Activated CD8-positive, alpha-beta T cell treated with anti-CD3 and anti-CD28 coated beads for 36 hours (primary cell): ENCODE measurements at regions not wholly inside any gene's neighbourhood (a gene's known extent, or its start where the extent isn't known, plus 50 kb on each side); places are given as distances from the start of the nearest gene placed in this dataset.
A peak's percentile ranks its signal among the peaks of the same experiment; 100 is the strongest.
"Not testable (repeated sequence)": the region's sequence is repeated elsewhere in the genome, so short reads cannot be mapped to it uniquely, and the experiment has no call there.

Source experiments
- ATAC-seq: fragments of 200-7000 bp; cut with Tn5 transposase; one replicate; pipeline ENCODE4 v1.10.0; 2021; ENCODE audit warnings: mild to moderate bottlenecking, moderate library complexity
- CTCF ChIA-PET: fragments of 350-600 bp; sonication (Branson Sonifier 250); formaldehyde crosslinking; loops from one replicate; lab custom pipeline; 2021; ENCODE audit warnings: antibody characterized with exemption; lab: Charles Lee
- POLR2A ChIA-PET: fragments of 350-600 bp; sonication (Branson Sonifier 250); formaldehyde crosslinking; loops from one replicate; lab custom pipeline; 2021; ENCODE audit warnings: antibody characterized with exemption; lab: Charles Lee
- DNase-seq: peaks from one replicate; pipeline ENCODE4 v3.0.0-alpha.2; 2020
- H3K27ac Mint-ChIP-seq: one replicate; pipeline ENCODE4 v1.8.0; 2021; ENCODE audit warnings: mild to moderate bottlenecking, mixed read lengths
- H3K27me3 Mint-ChIP-seq: one replicate; pipeline ENCODE4 v1.8.0; 2021; ENCODE audit warnings: mixed read lengths
- H3K36me3 Mint-ChIP-seq: one replicate; pipeline ENCODE4 v1.8.0; 2021; ENCODE audit warnings: low read depth, mixed read lengths
- H3K4me1 Mint-ChIP-seq: one replicate; pipeline ENCODE4 v1.8.0; 2021; ENCODE audit warnings: low read depth, mixed read lengths
- H3K4me3 Mint-ChIP-seq: one replicate; pipeline ENCODE4 v1.8.0; 2021; ENCODE audit warnings: mild to moderate bottlenecking, moderate library complexity, mixed read lengths
- H3K9me3 Mint-ChIP-seq: one replicate; pipeline ENCODE4 v1.8.0; 2021; ENCODE audit warnings: mixed read lengths
- intact Hi-C: fragments of 100-400 bp; cut with micrococcal nuclease; formaldehyde crosslinking; loops from one replicate; pipeline ENCODE4 v1.10.0; 2022
- TF ChIP-seq, protein P1 (sequence below): fragments of 200-600 bp; IDR thresholded peaks from one replicate; pipeline ENCODE4 v1.8.0; 2022; ENCODE audit warnings: antibody characterized with exemption, mild to moderate bottlenecking

DNA sequence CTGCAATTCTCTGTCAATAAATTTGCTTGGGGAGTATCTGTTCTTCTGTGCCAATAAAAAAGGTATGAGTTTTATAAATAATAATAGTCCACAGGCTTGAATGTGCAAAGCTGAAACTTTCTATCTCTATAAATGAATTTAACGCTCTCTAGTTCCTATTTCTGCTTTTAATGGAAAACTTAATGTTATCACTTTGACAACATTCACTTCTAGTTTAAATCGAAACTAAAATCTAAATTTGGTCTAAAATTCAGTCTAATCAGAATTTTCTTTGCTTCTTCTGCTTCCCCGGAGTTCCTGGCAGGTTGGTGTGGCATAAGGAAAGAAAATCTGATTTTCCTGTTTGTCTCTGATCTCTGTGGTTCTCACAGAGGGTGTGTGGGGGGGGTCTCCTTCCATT is 450.1 kb upstream of the TBL1XR1 start:
- H3K4me1 Mint-ChIP-seq = peaks cover 47% of the 10 kb centered on the region
- TF ChIP-seq, protein P1, sequence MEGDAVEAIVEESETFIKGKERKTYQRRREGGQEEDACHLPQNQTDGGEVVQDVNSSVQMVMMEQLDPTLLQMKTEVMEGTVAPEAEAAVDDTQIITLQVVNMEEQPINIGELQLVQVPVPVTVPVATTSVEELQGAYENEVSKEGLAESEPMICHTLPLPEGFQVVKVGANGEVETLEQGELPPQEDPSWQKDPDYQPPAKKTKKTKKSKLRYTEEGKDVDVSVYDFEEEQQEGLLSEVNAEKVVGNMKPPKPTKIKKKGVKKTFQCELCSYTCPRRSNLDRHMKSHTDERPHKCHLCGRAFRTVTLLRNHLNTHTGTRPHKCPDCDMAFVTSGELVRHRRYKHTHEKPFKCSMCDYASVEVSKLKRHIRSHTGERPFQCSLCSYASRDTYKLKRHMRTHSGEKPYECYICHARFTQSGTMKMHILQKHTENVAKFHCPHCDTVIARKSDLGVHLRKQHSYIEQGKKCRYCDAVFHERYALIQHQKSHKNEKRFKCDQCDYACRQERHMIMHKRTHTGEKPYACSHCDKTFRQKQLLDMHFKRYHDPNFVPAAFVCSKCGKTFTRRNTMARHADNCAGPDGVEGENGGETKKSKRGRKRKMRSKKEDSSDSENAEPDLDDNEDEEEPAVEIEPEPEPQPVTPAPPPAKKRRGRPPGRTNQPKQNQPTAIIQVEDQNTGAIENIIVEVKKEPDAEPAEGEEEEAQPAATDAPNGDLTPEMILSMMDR = no peak
- H3K4me3 Mint-ChIP-seq = peak overlapping the region; percentile 26
- ATAC-seq = no peak
- intact Hi-C loops = no loop called here
- POLR2A ChIA-PET = no interaction called here
- peak overlapping the region; percentile 31 for H3K27ac Mint-ChIP-seq
- no peak for DNase-seq
- H3K9me3 Mint-ChIP-seq = no peaks in the 10 kb centered on the region
- CTCF ChIA-PET = interaction anchor here (0.9 kb wide), 1 partner anchor 55 kb away, joined by 3 read pairs; no protein-coding TSS in a partner anchor
- no peaks in the 10 kb centered on the region for H3K27me3 Mint-ChIP-seq
- H3K36me3 Mint-ChIP-seq = no peaks in the 10 kb centered on the region

DNA sequence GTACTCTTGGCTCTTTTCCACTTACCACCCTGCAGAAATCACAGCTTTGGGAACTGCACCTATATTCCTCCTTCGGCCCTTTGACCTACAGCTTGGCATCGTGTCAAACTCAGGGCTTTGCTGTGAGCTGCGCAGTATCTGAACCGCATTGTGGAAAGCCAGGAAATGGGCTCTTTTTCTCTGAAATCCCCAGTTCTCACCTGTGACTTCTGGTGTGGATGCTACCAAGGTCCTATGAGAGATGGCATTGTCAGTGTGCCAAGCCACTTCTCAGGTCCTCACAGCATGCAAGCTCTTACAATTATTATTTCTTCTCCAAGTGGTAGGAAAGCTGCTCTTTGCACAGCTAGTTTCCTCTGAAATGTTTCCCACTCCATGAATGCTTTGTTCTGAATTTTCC is 450.6 kb upstream of the TBL1XR1 start:
- H3K27me3 Mint-ChIP-seq = no peaks in the 10 kb centered on the region
- TF ChIP-seq, protein P1 = no peak
- intact Hi-C loops = no loop called here
- H3K27ac Mint-ChIP-seq = peak overlapping the region; percentile 31
- H3K4me3 Mint-ChIP-seq = peak overlapping the region; percentile 26
- H3K36me3 Mint-ChIP-seq = no peaks in the 10 kb centered on the region
- CTCF ChIA-PET = no interaction called here
- ATAC-seq (peak; percentile 43), DNase-seq (peak; percentile 20)
- H3K9me3 Mint-ChIP-seq = no peaks in the 10 kb centered on the region
- H3K4me1 Mint-ChIP-seq = peaks cover 45% of the 10 kb centered on the region
- POLR2A ChIA-PET = no interaction called here

DNA sequence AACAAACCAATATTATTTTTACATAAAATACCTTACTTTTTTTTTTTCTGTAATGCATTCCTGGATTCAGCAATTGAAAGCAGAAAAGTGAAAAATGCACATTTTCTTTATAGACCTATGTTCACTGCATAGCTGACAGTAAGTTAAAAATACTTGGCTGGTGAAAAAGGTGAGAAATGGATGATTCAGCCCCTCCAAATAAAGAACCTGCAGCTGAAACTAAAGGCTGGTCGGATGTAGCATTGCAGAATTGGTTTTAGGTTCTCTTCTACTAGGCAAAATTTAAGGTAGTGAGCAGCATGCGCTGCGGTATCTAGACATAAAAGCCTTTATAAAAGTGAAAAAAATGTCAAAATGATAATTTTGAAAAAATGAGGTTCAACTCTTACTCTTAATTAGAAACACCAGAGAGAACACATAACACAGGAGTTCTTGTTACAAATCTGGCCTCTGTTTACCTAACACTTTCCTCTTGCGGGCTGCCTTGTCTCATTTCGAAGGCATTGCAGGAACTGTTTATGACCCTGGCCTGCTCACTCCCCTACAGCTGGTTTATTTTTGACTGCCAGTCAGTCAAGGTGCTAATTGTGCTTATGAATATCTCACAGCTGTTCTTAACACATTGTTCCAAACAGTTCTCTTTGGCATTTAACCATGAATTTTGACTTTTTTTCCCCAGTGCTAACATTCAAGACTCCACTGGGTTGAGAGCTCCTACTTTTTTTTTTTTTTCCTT is 455.4 kb upstream of the TBL1XR1 start:
- ChIA-PET CTCF (interaction anchor here (1.4 kb wide), 1 partner anchor 27 kb away, joined by 3 read pairs; no protein-coding TSS in a partner anchor), POLR2A (interaction anchor here (0.7 kb wide), 1 partner anchor 47 kb away, joined by 3 read pairs; no protein-coding TSS in a partner anchor)
- no peaks in the 10 kb centered on the region for H3K36me3 Mint-ChIP-seq
- TF ChIP-seq, protein P1 = no peak
- intact Hi-C loops = no loop called here
- H3K4me1 Mint-ChIP-seq = peaks cover 18% of the 10 kb centered on the region
- H3K27ac Mint-ChIP-seq = no peak overlapping the region
- H3K4me3 Mint-ChIP-seq = no peak overlapping the region
- ATAC-seq (no peak), DNase-seq (no peak)
- H3K9me3 Mint-ChIP-seq = no peaks in the 10 kb centered on the region
- H3K27me3 Mint-ChIP-seq = no peaks in the 10 kb centered on the region

DNA sequence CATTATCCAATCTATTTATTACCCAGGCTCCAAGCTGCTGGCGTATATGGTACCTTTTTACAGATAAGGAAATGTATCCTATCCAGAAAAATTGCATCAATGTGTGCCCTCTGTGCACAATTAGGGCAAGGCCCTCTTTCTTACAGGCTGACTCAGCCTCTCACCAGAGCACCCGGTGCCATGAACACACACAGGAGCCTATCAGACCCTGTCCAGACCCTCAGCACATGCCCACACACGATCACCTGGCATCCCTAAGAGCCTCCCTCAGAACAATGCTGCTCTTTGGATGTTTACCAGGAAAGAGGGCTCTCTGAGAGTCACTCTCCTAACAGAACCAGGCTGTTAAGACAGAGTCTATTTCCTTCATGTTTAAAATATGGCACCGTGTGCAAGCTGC is 460.0 kb upstream of the TBL1XR1 start:
- H3K9me3 Mint-ChIP-seq = no peaks in the 10 kb centered on the region
- TF ChIP-seq, protein P1 = no peak
- no peaks in the 10 kb centered on the region for H3K36me3 Mint-ChIP-seq
- peaks cover 5% of the 10 kb centered on the region for H3K4me1 Mint-ChIP-seq
- CTCF ChIA-PET = no interaction called here
- POLR2A ChIA-PET = interaction anchor here (0.9 kb wide), 1 partner anchor 19 kb away, joined by 3 read pairs; no protein-coding TSS in a partner anchor
- no peak overlapping the region for H3K4me3 Mint-ChIP-seq
- H3K27ac Mint-ChIP-seq = no peak overlapping the region
- intact Hi-C loops = no loop called here
- no peaks in the 10 kb centered on the region for H3K27me3 Mint-ChIP-seq
- ATAC-seq = no peak
- DNase-seq = no peak

DNA sequence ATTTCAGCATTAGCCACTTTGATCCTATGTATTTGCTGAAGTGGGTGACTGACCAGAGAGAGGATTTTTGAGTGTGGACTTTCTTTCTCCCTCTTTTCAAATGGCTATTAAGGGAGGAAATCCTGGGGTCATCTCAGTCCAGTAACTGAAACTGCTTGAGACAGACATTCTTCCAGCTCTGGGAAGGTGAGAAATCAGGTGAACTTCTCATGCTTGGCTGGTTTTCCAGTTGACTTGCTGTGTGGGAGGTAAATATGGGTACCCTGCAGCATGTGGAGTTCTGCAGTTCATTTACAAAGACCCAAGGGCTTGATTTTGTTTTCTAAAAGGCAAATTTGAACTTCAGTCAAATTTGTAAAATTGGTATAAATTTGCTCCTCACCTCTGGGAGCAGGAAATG is 461.1 kb upstream of the TBL1XR1 start:
- no peaks in the 10 kb centered on the region for H3K4me1 Mint-ChIP-seq
- no peaks in the 10 kb centered on the region for H3K36me3 Mint-ChIP-seq
- no peaks in the 10 kb centered on the region for H3K27me3 Mint-ChIP-seq
- no peaks in the 10 kb centered on the region for H3K9me3 Mint-ChIP-seq
- TF ChIP-seq, protein P1 = no peak
- ATAC-seq (no peak), DNase-seq (no peak)
- intact Hi-C loops = no loop called here
- H3K27ac Mint-ChIP-seq = no peak overlapping the region
- H3K4me3 Mint-ChIP-seq = no peak overlapping the region
- POLR2A ChIA-PET = no interaction called here
- CTCF ChIA-PET = no interaction called here

DNA sequence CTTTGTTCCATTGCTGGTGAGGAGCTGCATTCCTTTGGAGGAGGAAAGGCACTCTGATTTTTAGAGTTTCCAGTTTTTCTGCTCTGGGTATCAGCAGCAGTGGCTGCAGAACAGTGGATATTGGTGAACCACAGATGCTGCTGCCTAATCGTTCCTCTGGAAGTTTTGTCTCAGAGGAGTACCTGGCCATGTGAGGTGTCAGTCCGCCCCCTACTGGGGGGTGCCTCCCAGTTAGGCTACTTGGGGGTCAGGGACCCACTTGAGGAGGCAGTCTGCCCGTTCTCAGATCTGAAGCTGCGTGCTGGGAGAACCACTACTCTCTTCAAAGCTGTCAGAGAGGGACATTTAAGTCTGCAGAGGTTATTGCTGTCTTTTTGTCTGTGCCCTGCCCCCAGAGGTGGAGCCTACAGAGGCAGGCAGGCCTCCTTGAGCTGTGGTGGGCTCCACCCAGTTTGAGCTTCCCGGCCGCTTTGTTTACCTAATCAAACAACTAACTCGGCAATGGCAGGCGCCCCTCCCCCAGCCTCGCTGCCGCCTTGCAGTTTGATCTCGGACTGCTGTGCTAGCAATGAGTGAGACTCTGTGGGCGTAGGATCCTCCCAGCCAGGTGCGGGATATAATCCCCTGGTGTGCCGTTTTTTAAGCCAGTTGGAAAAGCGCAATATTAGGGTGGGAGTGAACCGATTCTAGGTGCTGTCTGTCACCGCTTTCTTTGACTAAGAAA is 467.3 kb upstream of the TBL1XR1 start:
- H3K27me3 Mint-ChIP-seq = not testable (repeated sequence)

More for the DNA sequence above, 467.3 kb upstream of the TBL1XR1 start:
- H3K4me3 Mint-ChIP-seq, intact Hi-C loops, H3K36me3 Mint-ChIP-seq, H3K4me1 Mint-ChIP-seq, H3K9me3 Mint-ChIP-seq, ATAC-seq, H3K27ac Mint-ChIP-seq: not testable (repeated sequence)
- DNase-seq = peak; percentile 28
- ChIA-PET POLR2A (interaction anchor here (0.9 kb wide), 1 partner anchor 42 kb away, joined by 4 read pairs; no protein-coding TSS in a partner anchor), CTCF (interaction anchor here (0.7 to 1.5 kb wide), 3 partner anchors 9 to 212 kb away, joined by 3 to 4 read pairs (median 3); no protein-coding TSS in a partner anchor)
